Endothelial cell of umbilical vein (primary cell): ENCODE measurements at regions not wholly inside any gene's neighbourhood (a gene's known extent, or its start where the extent isn't known, plus 50 kb on each side); places are given as distances from the start of the nearest gene placed in this dataset.

ENCODE experiments used
- BruUV-seq: library from RNA; stranded (reverse); fragments of 400-500 nt; replicated peaks from 2 replicates; lab custom pipeline; 2021; lab: Mats Ljungman, UMichigan
- CTCF ChIA-PET: fragments of 300-600, 350-600 bp; sonication (Branson Sonifier 250); formaldehyde crosslinking; loops from one replicate; lab custom pipeline; 2021; ENCODE audit warnings: antibody characterized with exemption, inconsistent platforms; lab: Charles Lee
- POLR2A ChIA-PET: fragments of 300-600, 350-600 bp; sonication (Branson Sonifier 250); formaldehyde crosslinking; loops from one replicate; lab custom pipeline; 2021; ENCODE audit warnings: antibody characterized with exemption, inconsistent platforms; lab: Charles Lee
- DNase-seq: peaks from one replicate; pipeline ENCODE4 v3.0.0-alpha.2; 2011; ENCODE audit warnings: low read depth, low spot score
- FAIRE-seq: peaks from 2 replicates; lab custom pipeline; 2011; peaks lifted over from hg19 to GRCh38; lab: Jason Lieb, UNC
- H2AFZ ChIP-seq: 2 replicates; pipeline ENCODE4 v1.6.0; 2012; ENCODE audit warnings: low read depth, low read length, control low read depth, inconsistent platforms
- H3K27ac ChIP-seq: 2 replicates; pipeline ENCODE4 v1.5.1; 2011; ENCODE audit warnings: low read depth, mild to moderate bottlenecking, control low read depth, low read length, moderate library complexity; ENCODE audit not compliant: insufficient read depth
- H3K27me3 ChIP-seq, 2 experiments: 2 replicates each; pipeline versions ENCODE4 v1.6.0 to v1.6.1; 2011; ENCODE audit warnings: low read length in 2 of 2, mixed read lengths in 1 of 2; ENCODE audit not compliant: control insufficient read depth in 2 of 2, insufficient read depth in 2 of 2
- H3K36me3 ChIP-seq, 2 experiments: 2 replicates in 1 of 2; 3 replicates in 1 of 2; pipeline ENCODE4 v1.5.1; 2011; ENCODE audit warnings: low read length in 2 of 2, mild to moderate bottlenecking in 1 of 2, moderate library complexity in 1 of 2; ENCODE audit not compliant: control insufficient read depth in 2 of 2, insufficient read depth in 2 of 2; ENCODE audit errors: extremely low read depth in 1 of 2
- H3K4me1 ChIP-seq: 3 replicates; pipeline ENCODE4 v1.5.1; 2011; ENCODE audit warnings: mild to moderate bottlenecking, low read length; ENCODE audit not compliant: control insufficient read depth, insufficient read depth; ENCODE audit errors: extremely low read depth
- H3K4me2 ChIP-seq: 2 replicates; pipeline ENCODE4 v1.6.1; 2011; ENCODE audit warnings: low read length, control low read depth, mixed read lengths; ENCODE audit not compliant: insufficient read depth
- H3K4me3 ChIP-seq, 3 experiments: fragments of 200-600 bp in 1 of 3; sonication (generic), shearing (Covaris generic) in 1 of 3; replicated peaks in 1 of 3; 2 replicates each; pipeline ENCODE4 v1.5.1; 2011 to 2016; ENCODE audit warnings: control low read depth in 3 of 3, low read length in 3 of 3, mild to moderate bottlenecking in 2 of 3, inconsistent platforms in 1 of 3, low read depth in 1 of 3, moderate library complexity in 1 of 3; ENCODE audit not compliant: insufficient read depth in 1 of 3
- H3K79me2 ChIP-seq: 2 replicates; pipeline ENCODE4 v1.6.0; 2012; ENCODE audit warnings: low read length, inconsistent platforms; ENCODE audit not compliant: control insufficient read depth, insufficient read depth
- H3K9ac ChIP-seq: replicated peaks from 2 replicates; pipeline ENCODE3; 2011; ENCODE audit warnings: low read length, control low read depth; ENCODE audit not compliant: insufficient read depth; ENCODE audit errors: extremely low read depth
- H3K9me1 ChIP-seq: replicated peaks from 3 replicates; pipeline ENCODE4 v1.6.0; 2011; ENCODE audit warnings: mild to moderate bottlenecking, low read length; ENCODE audit not compliant: control insufficient read depth, insufficient read depth; ENCODE audit errors: extremely low read depth
- H3K9me3 ChIP-seq: replicated peaks from 2 replicates; pipeline ENCODE4 v1.5.1; 2012; ENCODE audit warnings: low read length, inconsistent platforms; ENCODE audit not compliant: control insufficient read depth, insufficient read depth
- H4K20me1 ChIP-seq: replicated peaks from 2 replicates; pipeline ENCODE3; 2011; ENCODE audit warnings: mild to moderate bottlenecking, low read length; ENCODE audit not compliant: control insufficient read depth, insufficient read depth; ENCODE audit errors: extremely low read depth
- EZH2 ChIP-seq: IDR thresholded peaks from 2 replicates; pipeline ENCODE4 v1.6.1; 2012; ENCODE audit warnings: borderline replicate concordance, low read depth, mild to moderate bottlenecking, moderate library complexity, low read length, inconsistent platforms; ENCODE audit not compliant: severe bottlenecking
- FOS ChIP-seq: IDR thresholded peaks from 2 replicates; pipeline ENCODE4 v1.6.1; 2011; ENCODE audit warnings: mild to moderate bottlenecking, low read length, moderate library complexity, borderline replicate concordance; ENCODE audit not compliant: insufficient read depth
- GATA2 ChIP-seq: IDR thresholded peaks from 2 replicates; pipeline ENCODE4 v1.7.0; 2011; ENCODE audit warnings: low read depth, mild to moderate bottlenecking, moderate library complexity, mixed read lengths, low read length; ENCODE audit not compliant: insufficient read length, insufficient read depth
- JUN ChIP-seq: IDR thresholded peaks from 2 replicates; pipeline ENCODE4 v1.6.1; 2011; ENCODE audit warnings: borderline replicate concordance, low read depth; ENCODE audit not compliant: insufficient read length, insufficient read depth
- MYC ChIP-seq: IDR thresholded peaks from one replicate; pipeline ENCODE4 v1.6.1; 2011; ENCODE audit warnings: mild to moderate bottlenecking, low read depth, low read length
- POLR2A ChIP-seq: IDR thresholded peaks from 2 replicates; pipeline ENCODE4 v1.6.1; 2012; ENCODE audit warnings: low read depth, mild to moderate bottlenecking, control low read depth, low read length
- POLR2AphosphoS5 ChIP-seq: IDR thresholded peaks from 2 replicates; pipeline ENCODE4 v1.6.1; 2012; ENCODE audit warnings: low read depth, mild to moderate bottlenecking, control low read depth, low read length, moderate library complexity; ENCODE audit not compliant: insufficient read depth
- dilution Hi-C: fragments of 300-500 bp; cut with MboI; formaldehyde crosslinking; loops from one replicate; pipeline ENCODE4 v1.15.0; 2019; ENCODE audit warnings: low sequenced_read_pairs; ENCODE audit not compliant: extremely low pct_ligation_motif_present
- intact Hi-C: fragments of 100-400 bp; cut with micrococcal nuclease; formaldehyde crosslinking; loops from one replicate; pipeline ENCODE4 v1.10.0; 2022
- TF ChIP-seq, protein P1 (sequence below), 2 donors: IDR thresholded peaks; 1 replicate in 1 of 2; 2 replicates in 1 of 2; pipeline ENCODE4 v1.5.1; 2011; ENCODE audit warnings: low read length in 2 of 2, mild to moderate bottlenecking in 2 of 2, moderate library complexity in 2 of 2, control low read depth in 1 of 2, inconsistent platforms in 1 of 2, low read depth in 1 of 2; ENCODE audit not compliant: insufficient read depth in 1 of 2; ENCODE audit errors: extremely low read depth in 1 of 2
- TF ChIP-seq, protein P2 (sequence below): IDR thresholded peaks from 2 replicates; pipeline ENCODE4 v1.6.1; 2011; ENCODE audit not compliant: insufficient read depth, insufficient read length

DNA sequence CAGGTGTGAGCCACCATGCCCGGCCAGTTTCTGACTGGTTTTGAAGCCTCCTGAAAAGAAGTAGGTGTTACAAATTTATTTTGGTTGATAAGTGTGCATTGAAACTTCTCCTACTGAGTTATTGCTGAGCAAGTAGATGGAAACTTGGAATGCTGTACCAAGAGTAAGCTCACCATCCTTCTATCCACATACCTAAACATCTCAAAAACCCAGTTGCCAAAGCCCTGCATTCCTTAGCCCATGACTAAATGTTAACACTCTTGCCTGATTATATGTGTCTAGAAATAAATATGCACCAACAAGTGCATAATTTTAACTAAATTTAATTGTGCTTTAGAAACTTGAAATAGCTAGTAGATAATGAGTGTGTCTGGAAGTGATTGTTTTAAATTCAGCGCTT, 357.8 kb downstream of the DUSP6 start:
- dilution Hi-C loops = no loop called here
- Histone ChIP-seq H3K27me3 (no peaks in the 10 kb centered on the region), H3K9me1 (no peaks in the 10 kb centered on the region), H3K4me3 (no peak overlapping the region), H2AFZ (no peak overlapping the region), H3K36me3 (no peaks in the 10 kb centered on the region), H3K4me2 (no peak overlapping the region), H3K27ac (no peak overlapping the region), H3K79me2 (no peaks in the 10 kb centered on the region), H3K9me3 (no peaks in the 10 kb centered on the region), H3K9ac (no peak overlapping the region), H4K20me1 (no peaks in the 10 kb centered on the region), H3K4me1 (peaks cover 9% of the 10 kb centered on the region)
- BruUV-seq = no TSS peak
- no peak for DNase-seq
- ChIA-PET POLR2A (interaction anchor here (1.4 kb wide), 1 partner anchor 415 kb away, joined by 5 read pairs; the partner anchor contains the start of gene KITLG), CTCF (interaction anchor here (0.6 to 2.8 kb wide), 48 partner anchors 13 to 883 kb away, joined by 3 to 55 read pairs (median 4); partner anchors contain the start of genes CEP290, KITLG and TMTC3)
- TF ChIP-seq, protein P1, sequence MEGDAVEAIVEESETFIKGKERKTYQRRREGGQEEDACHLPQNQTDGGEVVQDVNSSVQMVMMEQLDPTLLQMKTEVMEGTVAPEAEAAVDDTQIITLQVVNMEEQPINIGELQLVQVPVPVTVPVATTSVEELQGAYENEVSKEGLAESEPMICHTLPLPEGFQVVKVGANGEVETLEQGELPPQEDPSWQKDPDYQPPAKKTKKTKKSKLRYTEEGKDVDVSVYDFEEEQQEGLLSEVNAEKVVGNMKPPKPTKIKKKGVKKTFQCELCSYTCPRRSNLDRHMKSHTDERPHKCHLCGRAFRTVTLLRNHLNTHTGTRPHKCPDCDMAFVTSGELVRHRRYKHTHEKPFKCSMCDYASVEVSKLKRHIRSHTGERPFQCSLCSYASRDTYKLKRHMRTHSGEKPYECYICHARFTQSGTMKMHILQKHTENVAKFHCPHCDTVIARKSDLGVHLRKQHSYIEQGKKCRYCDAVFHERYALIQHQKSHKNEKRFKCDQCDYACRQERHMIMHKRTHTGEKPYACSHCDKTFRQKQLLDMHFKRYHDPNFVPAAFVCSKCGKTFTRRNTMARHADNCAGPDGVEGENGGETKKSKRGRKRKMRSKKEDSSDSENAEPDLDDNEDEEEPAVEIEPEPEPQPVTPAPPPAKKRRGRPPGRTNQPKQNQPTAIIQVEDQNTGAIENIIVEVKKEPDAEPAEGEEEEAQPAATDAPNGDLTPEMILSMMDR (IDR thresholded peaks at IDR 0.05; ENCODE audit: extremely low read depth in 1 of 2, insufficient read depth in 1 of 2, low read depth in 1 of 2, low read length in 2 of 2) = no peak
- TF ChIP-seq, protein P2, sequence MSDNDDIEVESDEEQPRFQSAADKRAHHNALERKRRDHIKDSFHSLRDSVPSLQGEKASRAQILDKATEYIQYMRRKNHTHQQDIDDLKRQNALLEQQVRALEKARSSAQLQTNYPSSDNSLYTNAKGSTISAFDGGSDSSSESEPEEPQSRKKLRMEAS = no peak
- no peak for TF ChIP-seq JUN
- no peak for TF ChIP-seq EZH2
- no peak for TF ChIP-seq POLR2AphosphoS5
- no peak for TF ChIP-seq FOS
- TF ChIP-seq MYC = no peak
- no peak for TF ChIP-seq GATA2
- no peak for TF ChIP-seq POLR2A
- FAIRE-seq = no peak
- intact Hi-C loops = loop anchor here (5.0 to 10.0 kb wide), 2 partner anchors 600 to 687 kb away; no protein-coding TSS in a partner anchor
